Panc1 (cell line): ENCODE measurements at regions not wholly inside any gene's neighbourhood (a gene's known extent, or its start where the extent isn't known, plus 50 kb on each side); places are given as distances from the start of the nearest gene placed in this dataset.

Experiments
- ATAC-seq: fragments of 200-7000 bp; cut with Tn5 transposase; 2 replicates; pipeline ENCODE4 v1.9.1; 2020; ENCODE audit warnings: mild to moderate bottlenecking, moderate library complexity
- BruUV-seq: library from RNA; stranded (reverse); fragments of 400-500 nt; replicated peaks from 2 replicates; lab custom pipeline; 2021; lab: Mats Ljungman, UMichigan
- CTCF ChIA-PET: fragments of 300-600 bp; sonication (Branson Sonifier 250); formaldehyde crosslinking; loops from one replicate; lab custom pipeline; 2022; ENCODE audit warnings: antibody characterized with exemption; lab: Charles Lee
- POLR2A ChIA-PET: fragments of 300-600 bp; sonication (Branson Sonifier 250); formaldehyde crosslinking; loops from one replicate; lab custom pipeline; 2022; ENCODE audit warnings: antibody characterized with exemption; lab: Charles Lee
- DNase-seq: peaks from one replicate; pipeline ENCODE4 v3.0.0-alpha.2; 2010; ENCODE audit warnings: low read depth, low spot score
- H3K27ac ChIP-seq: 2 replicates; pipeline ENCODE4 v1.5.1; 2011; ENCODE audit warnings: mild to moderate bottlenecking, low read length, inconsistent platforms
- H3K27me3 ChIP-seq: fragments of 200-500 bp; sonication (Bioruptor generic); 2 replicates; pipeline ENCODE4 v1.6.0; 2014; ENCODE audit warnings: low read length, inconsistent platforms; ENCODE audit not compliant: control insufficient read depth, insufficient read depth
- H3K36me3 ChIP-seq: fragments of 200-500 bp; sonication (Bioruptor generic); 2 replicates; pipeline ENCODE4 v1.5.1; 2014; ENCODE audit warnings: inconsistent platforms, mild to moderate bottlenecking, low read length, moderate library complexity; ENCODE audit not compliant: control insufficient read depth, insufficient read depth
- H3K4me1 ChIP-seq: 2 replicates; pipeline ENCODE4 v1.5.1; 2011; ENCODE audit warnings: inconsistent platforms, mild to moderate bottlenecking, low read length, moderate library complexity; ENCODE audit not compliant: control insufficient read depth, insufficient read depth
- H3K4me3 ChIP-seq, 2 experiments: 2 replicates each; pipeline ENCODE4 v1.5.1; 2011 to 2012; ENCODE audit warnings: low read depth in 2 of 2, low read length in 2 of 2, mild to moderate bottlenecking in 2 of 2, inconsistent platforms in 1 of 2, moderate library complexity in 1 of 2
- H3K9me3 ChIP-seq: fragments of 200-500 bp; sonication (Bioruptor generic); 2 replicates; pipeline ENCODE4 v1.5.1; 2014; ENCODE audit warnings: low read depth, mild to moderate bottlenecking, inconsistent platforms, low read length, moderate library complexity; ENCODE audit not compliant: control insufficient read depth, insufficient read depth
- CTCF ChIP-seq: fragments of 450-650 bp; IDR thresholded peaks from 2 replicates; pipeline ENCODE4 v1.5.1; 2017; ENCODE audit warnings: mild to moderate bottlenecking
- POLR2AphosphoS5 ChIP-seq: IDR thresholded peaks from 2 replicates; pipeline ENCODE4 v1.6.1; 2012; ENCODE audit warnings: mild to moderate bottlenecking, low read depth, low read length, moderate library complexity
- REST ChIP-seq, 2 experiments: IDR thresholded peaks; 2 replicates each; pipeline ENCODE4 v1.6.1; 2011 to 2012; ENCODE audit warnings: low read depth in 2 of 2, control low read depth in 1 of 2, low read length in 1 of 2, mild to moderate bottlenecking in 1 of 2, moderate library complexity in 1 of 2; ENCODE audit not compliant: insufficient read depth in 1 of 2
- SIN3A ChIP-seq: IDR thresholded peaks from 2 replicates; pipeline ENCODE4 v1.6.1; 2012; ENCODE audit warnings: low read depth, mild to moderate bottlenecking, low read length, moderate library complexity, borderline replicate concordance; ENCODE audit not compliant: insufficient read depth
- TCF7L2 ChIP-seq: IDR thresholded peaks from 2 replicates; pipeline ENCODE4 v1.6.1; 2011; ENCODE audit warnings: mild to moderate bottlenecking, low read depth, low read length, inconsistent platforms
- in situ Hi-C: cut with HindIII; loops from 2 replicates; pipeline ENCODE4 v1.10.0; 2016; ENCODE audit warnings: low sequenced_read_pairs, low pct_unique_long_range_greater_than_20kb
- intact Hi-C: fragments of 100-400 bp; cut with micrococcal nuclease; formaldehyde crosslinking; loops from one replicate; pipeline ENCODE4 v1.10.0; 2022; ENCODE audit not compliant: unreplicated experiment

GRCh38 chr15:93476491-93477177 lies 387.6 kb upstream of the RGMA start:
- DNase-seq = no peak
- no peak for ATAC-seq
- Histone ChIP-seq H3K36me3 (no peaks in the 10 kb centered on the region), H3K27ac (no peak overlapping the region), H3K4me1 (no peaks in the 10 kb centered on the region), H3K4me3 (no peak overlapping the region), H3K27me3 (no peaks in the 10 kb centered on the region; the same call in 1 of the 2 replicates), H3K9me3 (no peaks in the 10 kb centered on the region)
- intact Hi-C loops (no loop called here), in situ Hi-C loops (no loop called here)
- ChIA-PET CTCF (no interaction called here), POLR2A (no interaction called here)
- BruUV-seq = no TSS peak
- TF ChIP-seq POLR2AphosphoS5 = no peak
- TF ChIP-seq SIN3A = no peak
- no peak for TF ChIP-seq TCF7L2
- no peak for TF ChIP-seq REST (IDR thresholded peaks at IDR 0.05; ENCODE audit: insufficient read depth in 1 of 2, low read depth in 2 of 2, low read length in 1 of 2)
- no peak for TF ChIP-seq CTCF

GRCh38 chr15:93474728-93475127 lies 385.7 kb upstream of the RGMA start:
- in situ Hi-C loops = no loop called here
- intact Hi-C loops = no loop called here
- TF ChIP-seq SIN3A (no peak), CTCF (no peak), POLR2AphosphoS5 (no peak), TCF7L2 (no peak), REST (IDR thresholded peaks at IDR 0.05; ENCODE audit: insufficient read depth in 1 of 2, low read depth in 2 of 2, low read length in 1 of 2) (no peak)

More at GRCh38 chr15:93474728-93475127, 385.7 kb upstream of the RGMA start:
- no peaks in the 10 kb centered on the region; the same call in 1 of the 2 replicates for H3K27me3 ChIP-seq
- H3K4me3 ChIP-seq = no peak overlapping the region
- CTCF ChIA-PET = no interaction called here
- H3K27ac ChIP-seq = no peak overlapping the region
- POLR2A ChIA-PET = interaction anchor here (0.7 kb wide), 1 partner anchor 447 kb away, joined by 3 read pairs; no protein-coding TSS in a partner anchor
- DNase-seq = no peak
- H3K9me3 ChIP-seq = no peaks in the 10 kb centered on the region
- ATAC-seq = no peak
- no TSS peak for BruUV-seq
- H3K36me3 ChIP-seq = no peaks in the 10 kb centered on the region
- no peaks in the 10 kb centered on the region for H3K4me1 ChIP-seq
